BJ (cell line): ENCODE measurements at regions not wholly inside any gene's neighbourhood (a gene's known extent, or its start where the extent isn't known, plus 50 kb on each side); places are given as distances from the start of the nearest gene placed in this dataset.

Experiments
- CTCF ChIA-PET: fragments of 350-600 bp; formaldehyde crosslinking; extraction: SDS; loops from one replicate; lab custom pipeline; 2021; ENCODE audit warnings: antibody characterized with exemption, inconsistent platforms; lab: Yijun Ruan, JAX
- POLR2A ChIA-PET: fragments of 300-600 bp; sonication (Branson Sonifier 250); formaldehyde crosslinking; extraction: SDS; loops from one replicate; lab custom pipeline; 2021; ENCODE audit warnings: antibody characterized with exemption; lab: Charles Lee
- DNase-seq: peaks from one replicate; pipeline ENCODE4 v3.0.0-alpha.2; 2011; ENCODE audit warnings: low read depth
- H3K27me3 ChIP-seq: 2 replicates; pipeline ENCODE4 v1.6.0; 2011; ENCODE audit warnings: low read length; ENCODE audit not compliant: control insufficient read depth, insufficient read depth
- H3K36me3 ChIP-seq: 2 replicates; pipeline ENCODE4 v1.5.1; 2011; ENCODE audit warnings: low read length; ENCODE audit not compliant: control insufficient read depth, insufficient read depth
- H3K4me3 ChIP-seq: 2 replicates; pipeline ENCODE4 v1.5.1; 2011; ENCODE audit warnings: low read depth, mild to moderate bottlenecking, control low read depth, low read length
- TF ChIP-seq, protein P1 (sequence below): IDR thresholded peaks from 2 replicates; pipeline ENCODE4 v1.5.1; 2011; ENCODE audit warnings: low read depth, mild to moderate bottlenecking, control low read depth, inconsistent platforms, low read length, moderate library complexity; ENCODE audit not compliant: insufficient read depth

GRCh38 chr1:242873661-242874060, 349.2 kb upstream of the PLD5 start:
- ChIA-PET CTCF (no interaction called here), POLR2A (no interaction called here)
- H3K27me3 ChIP-seq, result no peaks in the 10 kb centered on the region
- DNase-seq, result no peak
- H3K36me3 ChIP-seq, result no peaks in the 10 kb centered on the region
- no peak overlapping the region for H3K4me3 ChIP-seq
- TF ChIP-seq, protein P1, sequence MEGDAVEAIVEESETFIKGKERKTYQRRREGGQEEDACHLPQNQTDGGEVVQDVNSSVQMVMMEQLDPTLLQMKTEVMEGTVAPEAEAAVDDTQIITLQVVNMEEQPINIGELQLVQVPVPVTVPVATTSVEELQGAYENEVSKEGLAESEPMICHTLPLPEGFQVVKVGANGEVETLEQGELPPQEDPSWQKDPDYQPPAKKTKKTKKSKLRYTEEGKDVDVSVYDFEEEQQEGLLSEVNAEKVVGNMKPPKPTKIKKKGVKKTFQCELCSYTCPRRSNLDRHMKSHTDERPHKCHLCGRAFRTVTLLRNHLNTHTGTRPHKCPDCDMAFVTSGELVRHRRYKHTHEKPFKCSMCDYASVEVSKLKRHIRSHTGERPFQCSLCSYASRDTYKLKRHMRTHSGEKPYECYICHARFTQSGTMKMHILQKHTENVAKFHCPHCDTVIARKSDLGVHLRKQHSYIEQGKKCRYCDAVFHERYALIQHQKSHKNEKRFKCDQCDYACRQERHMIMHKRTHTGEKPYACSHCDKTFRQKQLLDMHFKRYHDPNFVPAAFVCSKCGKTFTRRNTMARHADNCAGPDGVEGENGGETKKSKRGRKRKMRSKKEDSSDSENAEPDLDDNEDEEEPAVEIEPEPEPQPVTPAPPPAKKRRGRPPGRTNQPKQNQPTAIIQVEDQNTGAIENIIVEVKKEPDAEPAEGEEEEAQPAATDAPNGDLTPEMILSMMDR, result no peak

DNA sequence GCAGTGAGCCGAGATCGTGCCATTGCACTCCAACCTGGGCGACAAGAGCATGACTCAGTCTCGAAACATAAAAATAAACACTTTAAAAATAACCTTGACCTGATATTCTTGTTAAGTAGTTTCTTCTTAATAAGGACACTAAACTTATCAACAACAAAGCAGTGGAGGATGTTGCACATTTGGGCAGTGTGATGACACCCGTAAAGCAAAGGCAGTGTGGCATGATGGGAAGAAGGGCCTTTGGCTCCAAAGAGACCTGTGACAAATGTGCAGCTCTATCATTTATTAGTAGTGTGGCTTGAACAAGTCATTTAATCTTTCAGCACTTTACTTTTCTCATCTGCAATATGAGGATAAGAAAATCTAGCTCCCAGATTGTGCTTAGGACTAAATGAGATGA, 348.0 kb upstream of the PLD5 start:
- DNase-seq, result no peak
- Histone ChIP-seq H3K27me3 (no peaks in the 10 kb centered on the region), H3K36me3 (no peaks in the 10 kb centered on the region), H3K4me3 (no peak overlapping the region)
- TF ChIP-seq, protein P1, result no peak
- CTCF ChIA-PET, result no interaction called here
- POLR2A ChIA-PET, result no interaction called here

- ChIA-PET POLR2A (no interaction called here), CTCF (interaction anchor here (1.0 kb wide), 1 partner anchor 11 kb away, joined by 3 read pairs; no protein-coding TSS in a partner anchor)
- no peaks in the 10 kb centered on the region for H3K36me3 ChIP-seq
- no peak for DNase-seq
- H3K4me3 ChIP-seq, result no peak overlapping the region
- no peaks in the 10 kb centered on the region for H3K27me3 ChIP-seq
- TF ChIP-seq, protein P1, result no peak
Measured at GRCh38 chr1:242871471-242872030, 347.1 kb upstream of the PLD5 start.

GRCh38 chr1:242870966-242871365, 346.5 kb upstream of the PLD5 start:
- no peaks in the 10 kb centered on the region for H3K27me3 ChIP-seq
- no peak overlapping the region for H3K4me3 ChIP-seq
- TF ChIP-seq, protein P1, result no peak
- ChIA-PET CTCF (interaction anchor here (1.0 kb wide), 1 partner anchor 10 kb away, joined by 3 read pairs; no protein-coding TSS in a partner anchor), POLR2A (no interaction called here)
- DNase-seq, result no peak
- no peaks in the 10 kb centered on the region for H3K36me3 ChIP-seq

GRCh38 chr1:242856289-242856688, 331.8 kb upstream of the PLD5 start:
- H3K36me3 ChIP-seq, result no peaks in the 10 kb centered on the region
- H3K27me3 ChIP-seq, result no peaks in the 10 kb centered on the region
- no peak for DNase-seq
- ChIA-PET CTCF (no interaction called here), POLR2A (no interaction called here)
- TF ChIP-seq, protein P1, result no peak
- no peak overlapping the region for H3K4me3 ChIP-seq
